ENCODE measurements at regions not wholly inside any gene's neighbourhood (a gene's known extent, or its start where the extent isn't known, plus 50 kb on each side); places are given as distances from the start of the nearest gene placed in this dataset.

- Histone ChIP-seq H3K27me3 (ENCODE audit: insufficient read depth, low read depth, severe bottlenecking) (no peaks in the 10 kb centered on the region), H3K4me3 (ENCODE audit: low read depth, low read length) (no peak overlapping the region), H3K36me3 (no peaks in the 10 kb centered on the region), H3K27ac (no peak overlapping the region), H3K9me3 (ENCODE audit: severe bottlenecking) (no peaks in the 10 kb centered on the region)
- no peak for DNase-seq
- TF ChIP-seq CTCF (IDR thresholded peaks at IDR 0.05; ENCODE audit: low read depth, low read length): no peak
Observed at GRCh38 chr3:110027446-110028080, 690.2 kb upstream of the DPPA4 start.

- Histone ChIP-seq H3K27me3 (ENCODE audit: insufficient read depth, low read depth, severe bottlenecking) (no peaks in the 10 kb centered on the region), H3K9me3 (ENCODE audit: severe bottlenecking) (no peaks in the 10 kb centered on the region), H3K36me3 (no peaks in the 10 kb centered on the region), H3K4me3 (ENCODE audit: low read depth, low read length) (no peak overlapping the region), H3K27ac (no peak overlapping the region)
- TF ChIP-seq CTCF (IDR thresholded peaks at IDR 0.05; ENCODE audit: low read depth, low read length): no peak
- no peak for DNase-seq
Observed at GRCh38 chr3:110031975-110032374, 694.6 kb upstream of the DPPA4 start.

GRCh38 chr3:110059431-110059830 lies 722.1 kb upstream of the DPPA4 start:
- H3K36me3 ChIP-seq: no peaks in the 10 kb centered on the region
- DNase-seq: no peak
- H3K27ac ChIP-seq: no peak overlapping the region
- H3K27me3 ChIP-seq (ENCODE audit: insufficient read depth, low read depth, severe bottlenecking): no peaks in the 10 kb centered on the region
- TF ChIP-seq CTCF (IDR thresholded peaks at IDR 0.05; ENCODE audit: low read depth, low read length): no peak
- H3K9me3 ChIP-seq (ENCODE audit: severe bottlenecking): no peaks in the 10 kb centered on the region
- no peak overlapping the region for H3K4me3 ChIP-seq (ENCODE audit: low read depth, low read length)

GRCh38 chr3:110062716-110063115 lies 725.4 kb upstream of the DPPA4 start:
- Histone ChIP-seq H3K9me3 (ENCODE audit: severe bottlenecking) (no peaks in the 10 kb centered on the region), H3K27ac (no peak overlapping the region), H3K27me3 (ENCODE audit: insufficient read depth, low read depth, severe bottlenecking) (no peaks in the 10 kb centered on the region), H3K36me3 (no peaks in the 10 kb centered on the region), H3K4me3 (ENCODE audit: low read depth, low read length) (no peak overlapping the region)
- TF ChIP-seq CTCF (IDR thresholded peaks at IDR 0.05; ENCODE audit: low read depth, low read length): no peak
- DNase-seq: no peak

- Histone ChIP-seq H3K36me3 (no peaks in the 10 kb centered on the region), H3K27me3 (ENCODE audit: insufficient read depth, low read depth, severe bottlenecking) (no peaks in the 10 kb centered on the region)
- no peak for TF ChIP-seq CTCF (IDR thresholded peaks at IDR 0.05; ENCODE audit: low read depth, low read length)
Observed at GRCh38 chr3:110063178-110063577, 725.8 kb upstream of the DPPA4 start.

GRCh38 chr3:110066206-110066605 lies 728.9 kb upstream of the DPPA4 start:
- no peak for TF ChIP-seq CTCF (IDR thresholded peaks at IDR 0.05; ENCODE audit: low read depth, low read length)
- no peak overlapping the region for H3K4me3 ChIP-seq (ENCODE audit: low read depth, low read length)
- no peaks in the 10 kb centered on the region for H3K36me3 ChIP-seq
- H3K9me3 ChIP-seq (ENCODE audit: severe bottlenecking): no peaks in the 10 kb centered on the region
- no peaks in the 10 kb centered on the region for H3K27me3 ChIP-seq (ENCODE audit: insufficient read depth, low read depth, severe bottlenecking)
- no peak overlapping the region for H3K27ac ChIP-seq
- DNase-seq: no peak

More at GRCh38 chr3:110063178-110063577, 725.8 kb upstream of the DPPA4 start:
- Histone ChIP-seq H3K4me3 (ENCODE audit: low read depth, low read length) (no peak overlapping the region), H3K9me3 (ENCODE audit: severe bottlenecking) (no peaks in the 10 kb centered on the region), H3K27ac (no peak overlapping the region)
- DNase-seq: no peak

Measured in WERI-Rb-1 (cell line).